ENCODE measurements at regions not wholly inside any gene's neighbourhood (a gene's known extent, or its start where the extent isn't known, plus 50 kb on each side); places are given as distances from the start of the nearest gene placed in this dataset.
"Not testable (repeated sequence)": the region's sequence is repeated elsewhere in the genome, so short reads cannot be mapped to it uniquely, and the experiment has no call there.

- H3K4me1 Mint-ChIP-seq, result no peaks in the 10 kb centered on the region
- CTCF ChIA-PET, result no interaction called here
- no peak for DNase-seq
- no peak overlapping the region for H3K4me3 Mint-ChIP-seq
- no peak overlapping the region for H3K27ac Mint-ChIP-seq
- H3K36me3 Mint-ChIP-seq, result no peaks in the 10 kb centered on the region
- H3K9me3 Mint-ChIP-seq, result no peaks in the 10 kb centered on the region
- no peaks in the 10 kb centered on the region for H3K27me3 Mint-ChIP-seq
These were observed 193.0 kb downstream of the NAA11 start for GRCh38 chr4:79132826-79133225.

DNA sequence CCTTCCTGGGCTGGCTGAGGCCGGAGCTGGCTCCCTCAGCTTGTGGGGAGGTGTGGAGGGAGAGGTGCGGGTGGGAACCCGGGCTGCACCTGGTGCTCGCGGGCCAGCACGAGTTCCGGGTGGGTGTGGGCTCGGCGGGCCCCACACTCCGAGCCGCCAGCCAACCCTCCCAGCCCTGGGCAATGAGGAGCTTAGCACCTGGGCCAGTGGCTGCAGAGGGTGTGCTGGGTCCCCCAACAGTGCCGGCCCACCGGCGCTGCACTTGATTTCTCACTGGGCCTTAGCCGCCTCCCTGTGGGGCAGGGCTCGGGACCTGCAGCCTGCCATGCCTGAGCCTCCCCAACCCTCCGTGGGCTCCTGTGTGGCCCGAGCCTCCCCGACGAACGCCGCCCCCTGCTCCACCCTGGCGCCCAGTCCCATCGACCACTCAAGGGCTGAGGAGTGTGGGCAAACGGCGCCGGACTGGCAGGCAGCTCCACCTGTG, 182.7 kb upstream of the PAQR3 start:
- Mint-ChIP-seq H3K4me1 (no peaks in the 10 kb centered on the region), H3K27ac (no peak overlapping the region), H3K36me3 (no peaks in the 10 kb centered on the region), H3K4me3 (no peak overlapping the region), H3K27me3 (no peaks in the 10 kb centered on the region), H3K9me3 (peaks cover 25% of the 10 kb centered on the region)
- no peak for DNase-seq
- CTCF ChIA-PET, result no interaction called here

GRCh38 chr4:79121223-79121622, 182.0 kb upstream of the PAQR3 start:
- CTCF ChIA-PET, result no interaction called here
- H3K4me1 Mint-ChIP-seq, result no peaks in the 10 kb centered on the region
- DNase-seq, result no peak
- H3K9me3 Mint-ChIP-seq, result peaks cover 25% of the 10 kb centered on the region
- no peak overlapping the region for H3K27ac Mint-ChIP-seq
- H3K36me3 Mint-ChIP-seq, result no peaks in the 10 kb centered on the region
- no peak overlapping the region for H3K4me3 Mint-ChIP-seq
- no peaks in the 10 kb centered on the region for H3K27me3 Mint-ChIP-seq

DNA sequence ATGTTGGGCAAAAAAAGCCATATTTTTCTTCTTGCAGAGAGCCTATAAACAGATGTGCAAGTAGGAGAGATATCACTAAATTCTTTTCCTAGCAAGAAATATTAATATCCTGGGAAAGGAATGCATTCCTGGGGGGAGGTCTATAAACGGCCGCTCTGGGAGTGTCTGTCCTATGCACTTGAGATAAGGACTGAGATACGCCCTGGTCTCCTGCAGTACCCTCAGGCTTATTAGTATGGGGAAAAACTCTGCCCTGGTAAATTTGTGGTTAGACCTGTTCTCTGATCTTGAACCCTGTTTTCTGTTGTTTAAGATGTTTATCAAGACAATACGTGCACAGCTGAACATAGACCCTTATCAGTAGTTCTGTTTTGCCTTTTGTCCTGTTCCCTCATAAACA, 177.8 kb upstream of the PAQR3 start:
- H3K36me3 Mint-ChIP-seq, H3K4me3 Mint-ChIP-seq, DNase-seq, CTCF ChIA-PET, H3K4me1 Mint-ChIP-seq, H3K27me3 Mint-ChIP-seq, H3K27ac Mint-ChIP-seq: not testable (repeated sequence)
- H3K9me3 Mint-ChIP-seq, result peaks cover 23% of the 10 kb centered on the region

DNA sequence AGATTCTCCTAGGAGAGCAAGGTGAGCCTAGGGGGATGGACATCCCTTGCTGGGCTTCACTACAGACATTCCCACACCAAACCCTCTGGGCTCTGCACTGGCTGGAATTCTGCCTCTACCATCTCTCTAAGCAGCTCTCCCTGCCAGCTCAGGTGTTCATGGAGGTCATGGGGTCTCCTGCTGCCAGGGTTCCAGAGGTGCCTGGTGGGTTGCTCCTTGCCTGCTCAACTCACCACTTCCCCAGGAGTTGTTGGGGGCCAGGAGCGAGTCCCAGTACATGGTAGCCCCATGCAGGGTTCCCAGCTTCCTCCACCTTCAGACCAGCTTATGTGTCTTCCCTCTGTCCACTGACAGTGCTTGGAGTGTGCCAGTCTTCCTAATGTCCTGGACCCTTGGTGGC, 167.8 kb upstream of the PAQR3 start:
- Mint-ChIP-seq H3K36me3 (no peaks in the 10 kb centered on the region), H3K9me3 (no peaks in the 10 kb centered on the region), H3K4me1 (no peaks in the 10 kb centered on the region), H3K27me3 (no peaks in the 10 kb centered on the region), H3K4me3 (no peak overlapping the region), H3K27ac (no peak overlapping the region)
- DNase-seq, result no peak
- CTCF ChIA-PET, result no interaction called here

- DNase-seq, result no peak
- Mint-ChIP-seq H3K27ac (no peak overlapping the region), H3K36me3 (no peaks in the 10 kb centered on the region), H3K9me3 (no peaks in the 10 kb centered on the region), H3K27me3 (peaks cover 3% of the 10 kb centered on the region), H3K4me1 (no peaks in the 10 kb centered on the region), H3K4me3 (no peak overlapping the region)
- CTCF ChIA-PET, result no interaction called here
These were observed 149.9 kb upstream of the PAQR3 start for GRCh38 chr4:79088946-79089691.

DNA sequence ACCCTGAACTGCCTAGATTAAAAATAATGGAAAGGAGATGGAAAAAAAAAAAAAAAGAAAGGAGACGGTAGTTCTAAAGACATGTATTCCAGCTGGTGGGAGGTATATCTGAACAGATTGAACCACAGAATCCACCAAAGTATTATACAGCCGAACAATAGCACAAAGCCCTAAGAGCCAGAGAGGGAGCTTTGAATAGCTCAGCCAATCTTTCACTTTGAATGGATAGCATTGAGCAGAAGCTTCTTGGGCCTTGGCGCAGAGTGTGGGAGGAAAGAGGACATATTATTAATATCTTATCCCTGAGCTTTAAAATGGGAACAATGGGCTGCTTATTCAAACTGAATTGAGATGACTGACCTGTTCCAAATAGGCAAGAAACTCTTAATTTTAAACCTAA, 147.8 kb upstream of the PAQR3 start:
- CTCF ChIA-PET, result no interaction called here
- no peak overlapping the region for H3K4me3 Mint-ChIP-seq
- DNase-seq, result no peak
- H3K36me3 Mint-ChIP-seq, result no peaks in the 10 kb centered on the region
- H3K27ac Mint-ChIP-seq, result no peak overlapping the region
- H3K4me1 Mint-ChIP-seq, result no peaks in the 10 kb centered on the region
- peaks cover under 1% of the 10 kb centered on the region for H3K9me3 Mint-ChIP-seq
- peaks cover 3% of the 10 kb centered on the region for H3K27me3 Mint-ChIP-seq

DNA sequence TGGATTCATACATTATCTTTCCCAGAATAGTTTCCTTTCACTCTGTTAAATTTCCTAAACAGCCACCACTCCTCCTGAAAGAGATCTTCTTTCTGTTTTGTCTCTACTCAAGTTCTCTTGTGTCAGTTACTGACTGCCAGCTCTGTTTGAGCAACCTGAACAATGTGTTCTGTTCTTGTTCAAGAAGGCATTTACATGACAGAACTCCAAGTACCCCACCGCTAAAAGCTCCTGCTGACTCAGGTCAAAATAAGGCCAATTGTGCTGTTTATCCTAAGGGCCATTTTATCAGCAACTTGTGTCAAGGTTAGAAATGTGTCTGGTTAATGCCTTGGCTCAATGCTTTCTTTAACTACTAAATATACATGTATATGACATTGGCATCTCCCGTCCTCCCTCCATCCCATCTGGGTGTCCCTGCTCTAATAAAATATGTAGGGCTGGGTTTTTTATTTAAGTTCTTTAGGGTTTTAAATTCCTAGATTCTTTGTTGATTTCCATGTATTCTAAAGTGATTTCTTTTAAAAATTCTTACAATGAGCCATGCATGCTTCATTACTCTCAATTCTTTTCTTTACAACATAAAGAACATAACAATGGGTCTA, 144.3 kb upstream of the PAQR3 start:
- CTCF ChIA-PET, result no interaction called here
- DNase-seq, result no peak

GRCh38 chr4:79082997-79083396, 143.8 kb upstream of the PAQR3 start:
- H3K4me3 Mint-ChIP-seq, result no peak overlapping the region
- CTCF ChIA-PET, result no interaction called here
- peaks cover 3% of the 10 kb centered on the region for H3K9me3 Mint-ChIP-seq
- no peaks in the 10 kb centered on the region for H3K4me1 Mint-ChIP-seq
- DNase-seq, result no peak
- H3K36me3 Mint-ChIP-seq, result no peaks in the 10 kb centered on the region
- peaks cover 3% of the 10 kb centered on the region for H3K27me3 Mint-ChIP-seq
- no peak overlapping the region for H3K27ac Mint-ChIP-seq

More for the DNA sequence above, 144.3 kb upstream of the PAQR3 start:
- H3K27me3 Mint-ChIP-seq, result peaks cover 3% of the 10 kb centered on the region
- H3K27ac Mint-ChIP-seq, result no peak overlapping the region
- no peaks in the 10 kb centered on the region for H3K36me3 Mint-ChIP-seq
- no peaks in the 10 kb centered on the region for H3K4me1 Mint-ChIP-seq
- H3K4me3 Mint-ChIP-seq, result no peak overlapping the region
- H3K9me3 Mint-ChIP-seq, result peaks cover 3% of the 10 kb centered on the region

DNA sequence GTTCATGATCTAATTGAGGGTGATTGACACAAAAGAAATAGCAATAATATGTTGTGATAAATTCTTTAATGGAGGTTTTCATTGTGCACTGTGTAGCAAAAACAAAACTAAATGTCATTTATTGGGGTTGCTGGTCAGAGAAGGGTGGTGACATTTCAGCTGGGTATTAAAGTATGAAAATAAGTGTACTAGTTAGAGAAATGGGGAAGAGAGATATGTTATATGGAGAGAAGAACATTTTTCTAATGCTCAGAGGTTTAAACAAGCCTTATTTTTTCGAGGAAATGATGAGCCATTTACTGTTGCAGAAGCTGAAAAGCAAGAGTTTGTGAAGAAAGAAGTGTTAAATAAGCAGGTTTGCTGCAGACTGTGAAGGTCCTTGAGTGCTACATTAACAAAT, 142.7 kb upstream of the PAQR3 start:
- CTCF ChIA-PET, result no interaction called here
- no peak for DNase-seq
- H3K4me3 Mint-ChIP-seq, result no peak overlapping the region
- H3K9me3 Mint-ChIP-seq, result peaks cover 3% of the 10 kb centered on the region
- no peak overlapping the region for H3K27ac Mint-ChIP-seq
- no peaks in the 10 kb centered on the region for H3K36me3 Mint-ChIP-seq
- H3K27me3 Mint-ChIP-seq, result peaks cover 3% of the 10 kb centered on the region
- no peaks in the 10 kb centered on the region for H3K4me1 Mint-ChIP-seq

DNA sequence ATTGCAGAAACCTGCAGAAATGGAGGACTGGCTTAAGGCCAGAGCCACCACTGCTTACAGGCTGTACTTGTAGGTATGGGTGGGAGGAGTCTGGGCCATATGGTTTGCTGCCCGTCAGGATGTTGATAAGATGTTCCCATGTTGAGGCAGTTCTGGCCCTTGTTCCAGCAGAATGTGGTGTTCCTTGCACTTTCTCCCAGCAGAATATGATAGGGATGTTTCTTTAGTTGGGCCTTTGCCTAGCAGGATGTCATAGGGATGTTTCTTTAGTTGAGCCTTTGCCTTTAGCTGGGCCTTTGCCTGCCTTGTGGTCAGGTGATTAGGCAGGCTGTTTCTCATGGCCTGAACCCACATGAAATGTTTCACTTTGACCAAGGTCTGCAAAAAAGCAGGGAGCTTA, 139.1 kb upstream of the PAQR3 start:
- H3K4me1 Mint-ChIP-seq, result no peaks in the 10 kb centered on the region
- peaks cover 3% of the 10 kb centered on the region for H3K9me3 Mint-ChIP-seq
- CTCF ChIA-PET, result no interaction called here
- H3K27me3 Mint-ChIP-seq, result no peaks in the 10 kb centered on the region
- no peak for DNase-seq
- no peaks in the 10 kb centered on the region for H3K36me3 Mint-ChIP-seq
- H3K27ac Mint-ChIP-seq, result no peak overlapping the region
- no peak overlapping the region for H3K4me3 Mint-ChIP-seq

GRCh38 chr4:79074040-79074439, 134.8 kb upstream of the PAQR3 start:
- no peak overlapping the region for H3K27ac Mint-ChIP-seq
- DNase-seq, result no peak
- H3K4me1 Mint-ChIP-seq, result no peaks in the 10 kb centered on the region
- no peaks in the 10 kb centered on the region for H3K36me3 Mint-ChIP-seq
- no peak overlapping the region for H3K4me3 Mint-ChIP-seq
- H3K9me3 Mint-ChIP-seq, result no peaks in the 10 kb centered on the region
- CTCF ChIA-PET, result no interaction called here
- no peaks in the 10 kb centered on the region for H3K27me3 Mint-ChIP-seq

DNA sequence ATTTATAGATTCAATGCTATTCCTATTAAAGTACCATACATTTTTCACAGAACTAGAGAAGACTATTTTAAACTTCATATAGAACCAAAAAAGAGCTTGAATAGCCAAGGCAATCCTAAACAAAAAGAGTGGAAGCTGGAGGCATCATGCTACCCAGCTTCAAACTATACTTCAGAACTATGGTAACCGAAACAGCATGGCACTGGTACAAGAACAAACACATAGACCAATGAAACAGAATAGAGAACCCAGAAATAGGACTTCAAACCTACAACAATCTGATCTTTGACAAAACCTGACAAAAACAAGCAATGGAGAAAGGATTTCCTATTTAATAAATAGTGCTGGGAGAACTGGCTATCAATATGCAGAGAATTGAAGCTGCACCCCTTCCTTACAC, 134.2 kb upstream of the PAQR3 start:
- no peaks in the 10 kb centered on the region for H3K36me3 Mint-ChIP-seq

GRCh38 chr4:79065262-79065661, 126.0 kb upstream of the PAQR3 start:
- Mint-ChIP-seq H3K36me3 (no peaks in the 10 kb centered on the region), H3K4me1 (no peaks in the 10 kb centered on the region), H3K27ac (no peak overlapping the region), H3K27me3 (no peaks in the 10 kb centered on the region), H3K9me3 (no peaks in the 10 kb centered on the region), H3K4me3 (no peak overlapping the region)
- CTCF ChIA-PET, result no interaction called here
- no peak for DNase-seq

More for the DNA sequence above, 134.2 kb upstream of the PAQR3 start:
- Mint-ChIP-seq H3K9me3 (no peaks in the 10 kb centered on the region), H3K27ac (no peak overlapping the region), H3K4me1 (no peaks in the 10 kb centered on the region), H3K4me3 (no peak overlapping the region), H3K27me3 (no peaks in the 10 kb centered on the region)
- DNase-seq, result no peak
- CTCF ChIA-PET, result no interaction called here

DNA sequence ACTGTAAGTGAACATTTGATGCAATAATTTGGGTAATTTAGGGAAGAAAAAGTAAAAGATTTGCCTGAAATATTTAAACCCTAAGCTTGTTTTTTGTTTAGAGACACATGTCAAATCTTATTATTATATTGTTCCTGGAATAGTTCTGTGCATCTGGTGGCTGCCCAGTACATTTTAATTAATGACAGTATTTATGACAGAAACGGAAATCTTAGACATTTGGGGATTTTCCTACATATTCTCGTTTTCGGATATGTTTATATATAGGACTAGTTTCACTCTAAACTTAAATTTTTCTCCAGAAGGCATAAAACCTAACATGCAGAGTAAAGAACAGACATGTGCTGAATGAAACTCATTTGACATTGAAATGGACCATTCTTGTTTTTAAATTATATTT, 125.6 kb upstream of the PAQR3 start:
- Mint-ChIP-seq H3K36me3 (no peaks in the 10 kb centered on the region), H3K4me3 (no peak overlapping the region), H3K27ac (no peak overlapping the region), H3K4me1 (no peaks in the 10 kb centered on the region), H3K9me3 (no peaks in the 10 kb centered on the region), H3K27me3 (no peaks in the 10 kb centered on the region)
- CTCF ChIA-PET, result no interaction called here
- no peak for DNase-seq
